BLaER1 treated with 17β-estradiol and CSF1 and Interleukin-3, amounts not matched to agents 10 nM and 100 nM (cell line): ENCODE measurements at regions not wholly inside any gene's neighbourhood (a gene's known extent, or its start where the extent isn't known, plus 50 kb on each side); places are given as distances from the start of the nearest gene placed in this dataset.

ENCODE experiments used
- H3K27ac ChIP-seq, 11 experiments: shearing (Covaris generic); formaldehyde crosslinking; 2 replicates each; pipeline ENCODE4 v1.8.1; 2022
- H3K27me3 ChIP-seq, 11 experiments: shearing (Covaris generic); formaldehyde crosslinking; 2 replicates each; pipeline ENCODE4 v1.8.1; 2022
- H3K36me3 ChIP-seq, 11 experiments: shearing (Covaris generic); formaldehyde crosslinking; 2 replicates each; pipeline ENCODE4 v1.8.1; 2022
- H3K4me1 ChIP-seq, 10 experiments: shearing (Covaris generic); formaldehyde crosslinking; 2 replicates each; pipeline ENCODE4 v1.8.1; 2022
- H3K4me2 ChIP-seq, 11 experiments: shearing (Covaris generic); formaldehyde crosslinking; 2 replicates each; pipeline ENCODE4 v1.8.1; 2022
- H3K4me3 ChIP-seq, 10 experiments: shearing (Covaris generic); formaldehyde crosslinking; 2 replicates each; pipeline ENCODE4 v1.8.1; 2022
- H3K9ac ChIP-seq, 11 experiments: shearing (Covaris generic); formaldehyde crosslinking; 2 replicates each; pipeline ENCODE4 v1.8.1; 2022
- H3K9me3 ChIP-seq, 11 experiments: shearing (Covaris generic); formaldehyde crosslinking; replicated peaks in 1 of 11; 2 replicates each; pipeline ENCODE4 v1.8.1; 2022
- H4K20me1 ChIP-seq, 11 experiments: shearing (Covaris generic); formaldehyde crosslinking; 2 replicates each; pipeline ENCODE4 v1.8.1; 2022
- Cebpa-rat ChIP-seq, 11 experiments: shearing (Covaris generic); IDR thresholded peaks; 2 replicates each; pipeline ENCODE4 v1.8.1; 2022

DNA sequence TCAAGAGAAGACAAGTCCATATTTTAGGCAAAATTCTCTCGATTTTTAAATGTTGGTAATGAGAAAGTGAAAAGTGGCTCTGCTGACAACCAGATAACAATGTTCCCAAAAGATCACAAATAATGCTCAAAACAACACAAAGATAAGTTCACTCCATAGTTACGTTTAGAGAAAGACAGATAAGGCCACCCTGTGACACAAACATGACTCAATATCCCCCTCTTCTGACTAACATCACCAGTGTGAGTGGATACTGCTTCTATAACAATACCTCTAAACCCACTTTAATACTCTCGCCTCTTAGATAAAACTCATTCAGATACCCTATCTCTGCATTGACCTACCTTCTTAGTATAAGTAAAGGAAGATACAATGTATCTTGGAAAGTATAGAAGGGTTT is 51.2 kb upstream of the RGS7 start:
- Histone ChIP-seq H3K36me3 (no peaks in the 10 kb centered on the region), H4K20me1 (no peaks in the 10 kb centered on the region), H3K4me3 (no peak overlapping the region), H3K9me3 (peaks cover 0 to 5% (median 0%) of the 10 kb centered on the region in 11 experiments; a peak in 2 of 22 replicates), H3K4me1 (no peaks in the 10 kb centered on the region), H3K27ac (no peak overlapping the region), H3K4me2 (no peak overlapping the region), H3K27me3 (no peaks in the 10 kb centered on the region), H3K9ac (no peak overlapping the region)
- no peak for TF ChIP-seq Cebpa-rat (IDR thresholded peaks at IDR 0.05)
